Heart left ventricle (tissue), 13 donors: ENCODE measurements at regions not wholly inside any gene's neighbourhood (a gene's known extent, or its start where the extent isn't known, plus 50 kb on each side); places are given as distances from the start of the nearest gene placed in this dataset.

Experiments
- POLR2A ChIP-seq, 2 donors: fragments of 450-650 bp; IDR thresholded peaks; one replicate each; pipeline ENCODE4 v1.6.1; 2017; ENCODE audit warnings: antibody characterized with exemption in 2 of 2, mild to moderate bottlenecking in 2 of 2, moderate library complexity in 2 of 2
- TF ChIP-seq, protein P1 (sequence below), 12 donors: fragments of 200-600 bp; sonication (generic) in 4 of 12; IDR thresholded peaks; one replicate each; pipeline versions ENCODE4 v1.5.0 to v1.8.0; 2018 to 2022; ENCODE audit warnings: antibody characterized with exemption in 12 of 12, mild to moderate bottlenecking in 5 of 12
- donor health status: ischemic (EF 13 %, LVEDD 7.1; RV severe dilation, severe dysfunction).
- donor health status: DM: no; HTN: yes; CAD: no.
- donor health status: DM: no; HTN: no; CAD: no.
- donor health status: ischemic (EF 25% LVEDD 6.9; RV normal size, moderate dysfunction).
- donor health status: ischemic (EF 25% LVEDD 5.7; RV mildly dilated, moderate dysfunction).
- donor health status: ischemic (EF 35%, LVEDD 5.7; RV mildly dilated, moderate dysfunction).
- donor health status: nonischemic (EF 11% LVEDD 7.7; RV severe dilation, severe dysfunction).
- donor health status: DM: yes; HTN: yes; CAD: no.
- donor health status: PGD.
- donor health status: ischemic (EF 29% LVEDD 5.4; RV normal size, mild dysfunction).
- donor health status: nonischemic (EF 23%, LVEDD 6.1; RV moderate dilation, normal function).

- TF ChIP-seq, protein P1, sequence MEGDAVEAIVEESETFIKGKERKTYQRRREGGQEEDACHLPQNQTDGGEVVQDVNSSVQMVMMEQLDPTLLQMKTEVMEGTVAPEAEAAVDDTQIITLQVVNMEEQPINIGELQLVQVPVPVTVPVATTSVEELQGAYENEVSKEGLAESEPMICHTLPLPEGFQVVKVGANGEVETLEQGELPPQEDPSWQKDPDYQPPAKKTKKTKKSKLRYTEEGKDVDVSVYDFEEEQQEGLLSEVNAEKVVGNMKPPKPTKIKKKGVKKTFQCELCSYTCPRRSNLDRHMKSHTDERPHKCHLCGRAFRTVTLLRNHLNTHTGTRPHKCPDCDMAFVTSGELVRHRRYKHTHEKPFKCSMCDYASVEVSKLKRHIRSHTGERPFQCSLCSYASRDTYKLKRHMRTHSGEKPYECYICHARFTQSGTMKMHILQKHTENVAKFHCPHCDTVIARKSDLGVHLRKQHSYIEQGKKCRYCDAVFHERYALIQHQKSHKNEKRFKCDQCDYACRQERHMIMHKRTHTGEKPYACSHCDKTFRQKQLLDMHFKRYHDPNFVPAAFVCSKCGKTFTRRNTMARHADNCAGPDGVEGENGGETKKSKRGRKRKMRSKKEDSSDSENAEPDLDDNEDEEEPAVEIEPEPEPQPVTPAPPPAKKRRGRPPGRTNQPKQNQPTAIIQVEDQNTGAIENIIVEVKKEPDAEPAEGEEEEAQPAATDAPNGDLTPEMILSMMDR (IDR thresholded peaks at IDR 0.05): no peak
- TF ChIP-seq POLR2A (IDR thresholded peaks at IDR 0.05): no peak
Observed at GRCh38 chr20:59414936-59415623, 114.7 kb downstream of the EDN3 start.
